ENCODE measurements at regions not wholly inside any gene's neighbourhood (a gene's known extent, or its start where the extent isn't known, plus 50 kb on each side); places are given as distances from the start of the nearest gene placed in this dataset.

- no peak for DNase-seq (ENCODE audit: low spot score)
- in situ Hi-C loops (cut with MboI; ENCODE audit: low sequenced_read_pairs, unreplicated experiment), result no loop called here
Measured at GRCh38 chr2:173822889-173823542, 142.2 kb downstream of the SP3 start.

DNA sequence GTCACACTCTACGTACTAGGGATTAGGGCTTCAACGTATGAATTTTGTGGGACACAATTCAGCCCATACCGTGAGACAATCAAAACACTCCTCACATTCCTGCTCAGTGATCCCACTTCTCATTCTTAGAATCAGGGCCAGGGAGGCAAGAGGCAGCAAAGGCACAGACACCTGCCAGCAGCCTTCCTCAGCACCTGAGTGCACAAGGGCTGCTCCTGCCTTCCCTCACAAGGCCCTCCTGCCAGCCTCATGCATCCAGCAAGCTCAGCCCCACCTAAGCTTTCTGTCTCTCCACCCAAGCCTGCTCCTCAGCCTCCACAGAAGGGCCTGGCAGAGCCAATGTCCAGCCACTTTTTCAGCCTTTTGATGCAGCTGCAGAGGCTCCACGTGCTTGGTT is 141.6 kb downstream of the SP3 start:
- TF ChIP-seq, protein P1, sequence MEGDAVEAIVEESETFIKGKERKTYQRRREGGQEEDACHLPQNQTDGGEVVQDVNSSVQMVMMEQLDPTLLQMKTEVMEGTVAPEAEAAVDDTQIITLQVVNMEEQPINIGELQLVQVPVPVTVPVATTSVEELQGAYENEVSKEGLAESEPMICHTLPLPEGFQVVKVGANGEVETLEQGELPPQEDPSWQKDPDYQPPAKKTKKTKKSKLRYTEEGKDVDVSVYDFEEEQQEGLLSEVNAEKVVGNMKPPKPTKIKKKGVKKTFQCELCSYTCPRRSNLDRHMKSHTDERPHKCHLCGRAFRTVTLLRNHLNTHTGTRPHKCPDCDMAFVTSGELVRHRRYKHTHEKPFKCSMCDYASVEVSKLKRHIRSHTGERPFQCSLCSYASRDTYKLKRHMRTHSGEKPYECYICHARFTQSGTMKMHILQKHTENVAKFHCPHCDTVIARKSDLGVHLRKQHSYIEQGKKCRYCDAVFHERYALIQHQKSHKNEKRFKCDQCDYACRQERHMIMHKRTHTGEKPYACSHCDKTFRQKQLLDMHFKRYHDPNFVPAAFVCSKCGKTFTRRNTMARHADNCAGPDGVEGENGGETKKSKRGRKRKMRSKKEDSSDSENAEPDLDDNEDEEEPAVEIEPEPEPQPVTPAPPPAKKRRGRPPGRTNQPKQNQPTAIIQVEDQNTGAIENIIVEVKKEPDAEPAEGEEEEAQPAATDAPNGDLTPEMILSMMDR (IDR thresholded peaks at IDR 0.05; ENCODE audit: borderline replicate concordance, control extremely low read depth, extremely low read depth, insufficient read depth, missing control alignments), result no peak
- in situ Hi-C loops (cut with MboI; ENCODE audit: low sequenced_read_pairs, unreplicated experiment), result no loop called here
- DNase-seq (ENCODE audit: low spot score), result no peak

More at GRCh38 chr2:173822889-173823542, 142.2 kb downstream of the SP3 start:
- TF ChIP-seq, protein P1 (IDR thresholded peaks at IDR 0.05; ENCODE audit: borderline replicate concordance, control extremely low read depth, extremely low read depth, insufficient read depth, missing control alignments), result no peak

- in situ Hi-C loops (cut with MboI; ENCODE audit: low sequenced_read_pairs, unreplicated experiment), result no loop called here
- DNase-seq (ENCODE audit: low spot score), result no peak
- TF ChIP-seq, protein P1 (IDR thresholded peaks at IDR 0.05; ENCODE audit: borderline replicate concordance, control extremely low read depth, extremely low read depth, insufficient read depth, missing control alignments), result no peak
Measured at GRCh38 chr2:173828189-173829142, 136.7 kb downstream of the SP3 start.

DNA sequence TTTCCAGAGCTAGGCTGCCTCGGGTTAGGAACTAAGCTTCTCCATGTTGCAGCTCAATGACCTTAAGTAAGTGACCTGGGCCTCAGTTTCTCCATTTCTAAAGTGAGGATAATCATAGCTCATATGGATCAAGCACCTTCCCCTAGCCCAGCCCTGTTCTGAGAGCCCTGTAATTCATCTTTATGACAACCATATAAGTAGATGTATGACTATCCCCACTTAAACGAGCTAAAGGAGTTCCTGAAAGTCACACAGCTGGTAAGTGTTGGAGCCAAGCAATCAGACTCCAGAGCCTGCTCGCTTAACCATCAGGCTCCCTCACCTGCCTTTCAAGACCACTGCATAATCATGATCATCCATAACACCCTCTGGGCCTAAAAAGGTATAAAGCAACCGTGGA is 135.4 kb downstream of the SP3 start:
- no peak for DNase-seq (ENCODE audit: low spot score)
- in situ Hi-C loops (cut with MboI; ENCODE audit: low sequenced_read_pairs, unreplicated experiment), result no loop called here
- TF ChIP-seq, protein P1 (IDR thresholded peaks at IDR 0.05; ENCODE audit: borderline replicate concordance, control extremely low read depth, extremely low read depth, insufficient read depth, missing control alignments), result no peak

DNA sequence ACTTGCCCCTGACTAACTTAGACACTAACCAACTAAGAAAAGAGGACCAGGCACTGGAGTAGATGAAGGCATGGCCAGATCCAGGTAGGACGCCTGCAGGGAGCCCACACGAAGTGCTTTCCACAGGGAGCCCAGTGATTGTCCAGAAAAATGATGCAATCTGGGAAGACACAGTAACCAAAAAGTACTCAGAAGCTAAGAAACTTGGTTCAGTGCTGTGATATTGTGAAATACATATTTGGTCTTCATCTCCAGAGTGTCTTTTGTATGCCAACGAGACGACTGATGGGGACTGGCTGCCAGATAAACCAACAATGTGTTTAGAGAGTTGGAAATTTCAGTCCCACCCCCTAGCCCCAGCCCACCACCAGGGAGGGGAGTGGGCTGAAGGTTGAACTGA is 135.0 kb downstream of the SP3 start:
- TF ChIP-seq, protein P1 (IDR thresholded peaks at IDR 0.05; ENCODE audit: borderline replicate concordance, control extremely low read depth, extremely low read depth, insufficient read depth, missing control alignments), result no peak
- in situ Hi-C loops (cut with MboI; ENCODE audit: low sequenced_read_pairs, unreplicated experiment), result no loop called here
- no peak for DNase-seq (ENCODE audit: low spot score)

DNA sequence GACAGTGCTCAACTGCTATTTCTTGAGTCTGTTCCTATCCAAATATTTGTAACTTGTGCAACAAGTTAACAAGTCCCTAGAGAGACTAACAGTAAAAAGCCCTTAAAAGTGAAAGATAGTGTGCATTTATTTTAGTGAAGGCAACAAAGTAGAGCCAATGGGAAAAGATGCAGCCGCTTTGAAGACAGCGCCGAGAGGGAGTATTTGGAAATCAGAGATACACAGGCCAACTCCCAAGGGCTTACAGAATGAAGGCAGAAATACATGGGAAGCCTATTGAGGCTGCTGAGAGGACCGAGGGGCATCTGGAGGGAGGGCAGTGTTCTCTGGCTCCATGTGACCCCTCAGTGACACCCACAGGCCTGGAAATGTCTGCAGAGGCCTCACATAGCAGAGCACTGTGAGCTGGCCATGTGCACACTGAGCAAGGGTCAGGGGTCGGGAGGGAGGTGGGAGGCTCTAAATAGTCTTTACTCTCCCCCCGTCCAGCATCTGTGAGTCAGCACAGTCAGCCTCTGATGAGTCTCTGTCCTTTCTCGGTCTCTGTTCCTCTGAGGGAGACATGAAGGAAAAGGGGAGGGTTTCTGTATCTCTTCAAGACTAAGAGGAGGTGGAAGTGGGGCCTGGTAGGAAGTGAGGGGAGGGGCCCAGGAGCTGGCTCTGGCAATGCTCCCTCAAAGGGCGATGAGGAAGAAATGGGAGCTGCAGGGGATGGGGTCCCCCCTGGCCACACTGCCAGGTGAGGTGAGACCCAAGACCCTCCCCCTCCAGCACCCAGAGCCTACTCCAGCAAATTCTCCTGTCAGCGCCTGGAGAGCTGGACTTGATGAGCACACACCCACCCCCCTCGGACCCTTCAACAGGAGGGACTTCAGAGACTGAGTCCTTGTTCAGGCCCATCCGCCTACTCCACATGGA is 133.6 kb downstream of the SP3 start:
- TF ChIP-seq, protein P1 (IDR thresholded peaks at IDR 0.05; ENCODE audit: borderline replicate concordance, control extremely low read depth, extremely low read depth, insufficient read depth, missing control alignments), result no peak
- in situ Hi-C loops (cut with MboI; ENCODE audit: low sequenced_read_pairs, unreplicated experiment), result no loop called here
- DNase-seq (ENCODE audit: low spot score), result no peak

Measured in GM13976 (cell line).